ENCODE measurements at regions not wholly inside any gene's neighbourhood (a gene's known extent, or its start where the extent isn't known, plus 50 kb on each side); places are given as distances from the start of the nearest gene placed in this dataset.

DNA sequence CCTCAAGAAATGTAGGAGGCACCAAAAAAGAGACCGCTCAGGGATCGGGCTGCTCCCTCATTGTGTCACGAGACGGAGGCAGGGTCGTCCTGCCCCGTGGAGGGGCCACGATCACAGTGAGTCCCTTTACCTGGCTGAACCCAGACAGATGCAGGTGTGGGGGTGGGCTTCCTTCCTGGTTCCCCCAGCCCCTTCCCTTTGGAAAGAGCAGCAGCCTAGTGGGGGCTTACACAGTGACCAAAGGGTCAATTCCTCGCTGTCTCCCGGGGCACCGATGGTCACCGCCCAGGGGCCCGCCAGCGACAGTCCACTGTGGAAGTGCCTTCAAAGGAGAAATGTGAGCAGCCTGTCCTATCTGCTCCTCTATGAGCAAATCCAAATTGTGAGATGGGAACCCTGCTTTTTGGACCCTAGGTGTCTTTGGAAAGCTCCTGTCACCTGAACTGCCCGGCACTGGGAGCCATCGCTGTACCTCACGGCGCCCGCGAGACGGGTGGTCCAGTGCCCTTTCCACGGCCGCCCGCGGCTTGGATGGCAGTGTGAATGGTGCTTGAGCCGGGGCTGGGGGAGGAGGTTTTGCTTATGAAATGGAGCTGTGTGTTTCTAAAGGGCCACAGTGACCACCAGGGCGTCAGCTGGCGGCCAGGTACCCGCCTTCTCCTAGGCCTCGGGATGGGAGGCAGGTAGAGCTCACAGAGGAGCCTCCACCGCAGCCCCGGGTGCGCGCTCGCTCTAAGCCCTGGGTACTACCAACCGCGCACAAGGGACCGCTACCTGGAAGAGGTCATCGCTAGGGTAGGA, 155.7 kb downstream of the KLF13 start:
- ChIA-PET CTCF (interaction anchor here (0.7 to 14.6 kb wide), 5 partner anchors 6 to 153 kb away, joined by 3 to 158 read pairs (median 7); no protein-coding TSS in a partner anchor), POLR2A (no interaction called here)
- TF ChIP-seq, protein P1, sequence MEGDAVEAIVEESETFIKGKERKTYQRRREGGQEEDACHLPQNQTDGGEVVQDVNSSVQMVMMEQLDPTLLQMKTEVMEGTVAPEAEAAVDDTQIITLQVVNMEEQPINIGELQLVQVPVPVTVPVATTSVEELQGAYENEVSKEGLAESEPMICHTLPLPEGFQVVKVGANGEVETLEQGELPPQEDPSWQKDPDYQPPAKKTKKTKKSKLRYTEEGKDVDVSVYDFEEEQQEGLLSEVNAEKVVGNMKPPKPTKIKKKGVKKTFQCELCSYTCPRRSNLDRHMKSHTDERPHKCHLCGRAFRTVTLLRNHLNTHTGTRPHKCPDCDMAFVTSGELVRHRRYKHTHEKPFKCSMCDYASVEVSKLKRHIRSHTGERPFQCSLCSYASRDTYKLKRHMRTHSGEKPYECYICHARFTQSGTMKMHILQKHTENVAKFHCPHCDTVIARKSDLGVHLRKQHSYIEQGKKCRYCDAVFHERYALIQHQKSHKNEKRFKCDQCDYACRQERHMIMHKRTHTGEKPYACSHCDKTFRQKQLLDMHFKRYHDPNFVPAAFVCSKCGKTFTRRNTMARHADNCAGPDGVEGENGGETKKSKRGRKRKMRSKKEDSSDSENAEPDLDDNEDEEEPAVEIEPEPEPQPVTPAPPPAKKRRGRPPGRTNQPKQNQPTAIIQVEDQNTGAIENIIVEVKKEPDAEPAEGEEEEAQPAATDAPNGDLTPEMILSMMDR (IDR thresholded peaks at IDR 0.05; ENCODE audit: control extremely low read depth, extremely low read depth, low read depth, missing control alignments): no peak
- no peak for DNase-seq (ENCODE audit: extremely low spot score)

DNA sequence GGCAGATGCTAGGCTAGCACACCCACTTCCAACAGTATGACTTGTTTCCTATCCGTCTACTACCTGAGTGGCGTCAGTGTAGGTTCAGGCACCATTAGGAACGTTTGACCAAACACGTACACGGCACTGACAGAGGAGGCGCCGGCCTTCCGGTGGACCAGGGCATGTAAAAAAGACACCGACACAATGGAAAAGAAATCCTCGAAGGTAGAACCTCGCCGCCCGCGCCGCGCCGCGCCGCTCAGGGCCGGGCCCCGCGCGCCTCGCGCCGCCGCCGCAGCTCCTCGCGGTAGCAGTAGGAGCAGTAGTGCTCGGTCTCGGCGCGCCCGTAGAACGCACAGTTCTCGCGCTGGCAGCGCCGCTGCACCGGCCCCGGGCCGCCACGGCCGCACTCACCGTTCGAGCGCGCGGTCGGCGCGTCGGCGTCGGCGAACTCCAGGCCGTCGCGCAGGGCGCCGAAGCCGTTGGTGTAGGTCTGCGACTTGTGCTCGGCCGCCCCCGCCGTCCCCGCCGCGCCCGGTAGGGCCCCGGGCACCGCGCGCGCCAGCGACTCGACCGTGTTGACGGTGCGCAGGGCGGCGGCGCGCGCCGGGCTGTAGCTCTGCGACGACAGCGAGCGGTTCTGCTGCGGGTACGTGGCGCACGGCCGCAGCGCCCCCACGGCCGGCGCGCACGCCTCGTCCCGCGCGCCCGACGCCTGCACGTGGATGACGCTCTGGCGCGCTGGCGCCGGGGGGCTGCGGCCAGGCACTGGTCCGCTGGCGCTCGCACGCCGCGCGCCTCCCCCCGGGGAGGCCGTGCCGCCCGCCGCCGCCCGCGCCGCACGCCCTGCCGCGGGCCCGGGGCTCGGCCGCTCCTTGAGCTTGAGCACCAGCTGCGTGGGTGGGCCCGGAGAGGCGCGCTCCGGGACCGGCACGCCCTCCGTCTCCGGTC, 156.7 kb downstream of the KLF13 start:
- TF ChIP-seq, protein P1 (IDR thresholded peaks at IDR 0.05; ENCODE audit: control extremely low read depth, extremely low read depth, low read depth, missing control alignments): no peak
- POLR2A ChIA-PET: no interaction called here
- DNase-seq (ENCODE audit: extremely low spot score): peak; percentile 76
- CTCF ChIA-PET: interaction anchor here (2.2 to 3.5 kb wide), 2 partner anchors 10 to 45 kb away, joined by 7 to 23 read pairs; no protein-coding TSS in a partner anchor

DNA sequence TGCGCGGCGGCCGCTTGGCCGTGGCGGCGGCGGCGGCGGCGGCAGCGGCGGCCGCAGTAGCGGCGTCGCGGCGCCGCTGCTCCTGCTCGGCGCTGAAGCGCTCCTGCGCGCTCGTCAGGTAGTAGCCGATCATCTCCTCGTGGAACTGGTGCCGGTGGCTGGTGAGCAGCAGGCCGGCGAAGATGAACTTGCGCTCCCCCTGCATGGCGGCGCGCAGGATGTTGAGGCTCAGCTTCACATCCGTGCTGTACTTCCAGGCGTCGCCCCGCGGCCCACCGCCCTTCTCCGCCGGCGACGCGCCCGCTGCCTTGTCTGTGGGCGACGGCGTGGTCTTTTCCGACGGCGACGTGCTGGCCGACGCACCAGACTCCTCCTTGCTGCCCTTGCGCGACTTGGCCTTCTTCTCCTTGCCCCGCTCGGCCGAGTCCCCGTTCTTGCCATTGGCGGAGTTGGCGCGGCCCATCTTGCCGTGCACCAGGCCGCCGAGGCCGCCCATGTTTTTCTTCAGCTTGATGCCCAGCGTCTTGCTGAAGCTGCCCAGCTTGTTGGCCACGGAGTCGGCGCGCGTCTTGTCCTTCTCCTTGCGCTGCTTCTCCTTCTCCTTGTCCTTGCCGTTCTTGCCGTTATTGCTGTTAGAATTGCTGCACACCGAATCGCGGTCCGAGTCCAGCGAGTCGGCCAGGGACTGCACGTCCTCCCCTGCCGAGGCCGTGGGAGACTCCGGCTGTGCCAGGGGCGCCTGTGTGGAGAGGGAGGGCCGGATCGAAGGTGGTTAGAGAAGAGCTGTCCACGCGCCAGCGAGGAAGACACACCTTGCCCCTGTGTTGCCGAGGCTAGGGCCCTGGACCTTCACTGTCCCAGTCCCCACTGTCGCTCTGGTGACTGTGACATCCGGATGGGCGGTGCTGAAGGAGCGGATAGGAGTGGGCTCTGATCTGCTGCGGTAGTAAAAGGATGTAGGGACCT, 157.6 kb downstream of the KLF13 start:
- ChIA-PET POLR2A (no interaction called here), CTCF (interaction anchor here (3.5 kb wide), 1 partner anchor 11 kb away, joined by 23 read pairs; no protein-coding TSS in a partner anchor)
- TF ChIP-seq, protein P1 (IDR thresholded peaks at IDR 0.05; ENCODE audit: control extremely low read depth, extremely low read depth, low read depth, missing control alignments): no peak
- no peak for DNase-seq (ENCODE audit: extremely low spot score)

DNA sequence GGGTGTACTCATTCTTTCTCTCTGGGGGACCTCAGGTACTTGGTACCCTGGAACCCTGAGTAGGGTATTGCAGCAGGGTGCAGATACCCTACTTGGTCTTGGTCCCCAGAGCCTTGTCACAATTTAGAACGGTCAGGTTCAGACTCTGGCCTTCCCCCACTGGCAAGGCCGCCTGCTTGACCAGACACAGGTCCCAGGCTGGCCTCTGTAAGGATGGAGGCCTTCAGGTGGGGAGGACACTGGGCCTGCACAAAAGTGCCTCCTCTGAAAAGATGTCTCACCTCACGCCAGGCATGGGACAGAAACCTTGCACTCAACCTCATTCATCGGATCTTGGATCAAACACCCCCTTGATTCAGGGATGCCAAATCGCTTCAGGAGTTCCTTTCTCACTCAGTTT, 158.4 kb downstream of the KLF13 start:
- no peak for DNase-seq (ENCODE audit: extremely low spot score)
- ChIA-PET POLR2A (no interaction called here), CTCF (interaction anchor here (3.5 kb wide), 1 partner anchor 12 kb away, joined by 23 read pairs; no protein-coding TSS in a partner anchor)
- TF ChIP-seq, protein P1 (IDR thresholded peaks at IDR 0.05; ENCODE audit: control extremely low read depth, extremely low read depth, low read depth, missing control alignments): no peak

DNA sequence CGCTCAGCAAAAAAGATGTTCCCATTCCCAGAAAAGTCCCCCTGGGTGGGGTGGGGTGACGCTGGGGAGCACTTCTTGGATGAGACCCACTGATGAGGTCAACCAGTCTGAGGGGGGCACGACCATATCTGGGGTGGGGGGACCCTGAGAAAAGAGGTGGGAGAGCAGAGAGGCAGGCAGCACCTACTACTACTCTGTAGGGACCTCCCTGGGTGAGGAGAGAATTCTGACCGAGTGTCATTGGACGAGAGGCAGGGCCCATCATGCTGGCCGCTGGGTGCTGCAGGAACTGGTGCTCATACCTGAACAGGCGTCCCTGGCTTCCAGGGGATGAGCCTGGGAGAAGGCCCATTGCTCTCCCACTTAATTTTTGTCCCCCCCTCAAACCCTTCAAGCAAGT, 158.8 kb downstream of the KLF13 start:
- POLR2A ChIA-PET: no interaction called here
- no peak for DNase-seq (ENCODE audit: extremely low spot score)
- CTCF ChIA-PET: interaction anchor here (5.5 to 10.7 kb wide), 2 partner anchors 10 to 47 kb away, joined by 158 to 251 read pairs; no protein-coding TSS in a partner anchor
- TF ChIP-seq, protein P1 (IDR thresholded peaks at IDR 0.05; ENCODE audit: control extremely low read depth, extremely low read depth, low read depth, missing control alignments): no peak

Data from GM10248 (cell line).